B cell (primary cell): ENCODE measurements at regions not wholly inside any gene's neighbourhood (a gene's known extent, or its start where the extent isn't known, plus 50 kb on each side); places are given as distances from the start of the nearest gene placed in this dataset.

Experiments used
- CTCF ChIP-seq: fragments of 200-600 bp; IDR thresholded peaks from one replicate; pipeline ENCODE4 v1.8.0; 2022; ENCODE audit warnings: antibody characterized with exemption, mild to moderate bottlenecking
- EZH2 ChIP-seq: IDR thresholded peaks from 2 replicates; pipeline ENCODE4 v1.6.1; 2012; ENCODE audit warnings: borderline replicate concordance, low read depth, mild to moderate bottlenecking, moderate library complexity, low read length; ENCODE audit not compliant: insufficient read depth, poor library complexity, severe bottlenecking

- TF ChIP-seq CTCF (no peak), EZH2 (no peak)
Observed at GRCh38 chr4:155037031-155037430, 171.4 kb upstream of the NPY2R start.
